GM21576 (cell line): ENCODE measurements at regions not wholly inside any gene's neighbourhood (a gene's known extent, or its start where the extent isn't known, plus 50 kb on each side); places are given as distances from the start of the nearest gene placed in this dataset.
A peak's percentile ranks its signal among the peaks of the same experiment; 100 is the strongest.
"Not testable (repeated sequence)": the region's sequence is repeated elsewhere in the genome, so short reads cannot be mapped to it uniquely, and the experiment has no call there.

Experiments used
- ATAC-seq: cut with Tn5 transposase; IDR thresholded peaks from one replicate; pipeline ENCODE4 v1.9.1; 2021; ENCODE audit warnings: mild to moderate bottlenecking, moderate library complexity; ENCODE audit not compliant: unreplicated experiment

DNA sequence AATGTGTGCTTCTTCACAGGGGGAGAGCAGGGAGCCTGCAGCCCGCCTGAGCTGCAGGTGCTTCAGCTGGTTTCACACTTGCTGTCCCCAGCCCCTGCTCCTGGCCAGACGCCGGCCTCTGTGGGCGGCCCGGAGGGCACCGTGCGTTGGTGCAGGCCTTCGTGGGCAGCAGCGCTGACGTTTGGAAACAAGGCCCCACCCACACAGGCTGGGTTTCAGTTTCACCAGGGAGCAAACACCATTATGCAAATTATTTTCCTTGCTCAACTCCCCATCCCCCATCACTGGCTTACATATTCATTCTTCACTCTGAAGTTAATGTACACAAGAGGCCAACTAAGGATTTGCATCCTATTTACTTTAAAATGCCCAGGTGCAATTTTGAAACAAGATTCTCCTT is 343.2 kb downstream of the BCL2L11 start:
- peak; percentile 93 for ATAC-seq

DNA sequence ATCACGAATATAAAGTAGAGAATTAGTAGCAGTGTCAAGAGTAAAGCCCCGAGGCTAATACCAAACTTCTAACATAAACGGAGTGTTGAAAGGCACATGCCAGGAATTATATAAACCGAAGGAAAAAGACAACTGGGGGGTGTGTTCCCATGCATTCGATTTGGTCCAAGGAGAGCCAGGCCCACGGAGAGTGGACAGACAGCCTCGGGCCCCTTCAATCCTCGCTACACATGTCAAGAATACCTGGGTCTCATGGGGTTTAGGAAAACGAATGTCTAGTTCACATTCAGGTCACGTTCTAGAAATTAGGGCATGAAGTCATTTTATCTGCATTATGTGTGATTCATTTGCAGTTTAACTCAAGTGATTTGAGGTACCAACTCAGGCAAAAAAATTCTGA is 343.7 kb downstream of the BCL2L11 start:
- not testable (repeated sequence) for ATAC-seq

DNA sequence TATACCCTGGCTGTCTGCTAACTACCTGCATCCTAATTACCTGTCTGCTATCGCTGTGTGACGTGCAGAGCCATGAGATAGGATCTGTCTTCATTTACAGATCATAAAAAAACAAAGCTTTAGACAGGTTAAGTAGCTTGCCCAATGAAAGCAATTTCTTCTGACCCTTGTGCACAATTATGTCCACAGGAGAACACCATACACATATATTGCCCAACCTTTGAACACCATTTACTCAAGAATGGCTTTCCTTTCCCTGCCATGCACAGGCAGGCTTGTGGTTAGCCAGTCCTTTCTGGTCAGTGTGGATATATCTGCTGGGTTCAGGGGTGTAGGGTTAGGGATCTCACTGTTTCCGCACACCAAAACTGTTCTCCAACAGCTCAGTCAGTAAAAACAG is 344.8 kb downstream of the BCL2L11 start:
- ATAC-seq: not testable (repeated sequence)

DNA sequence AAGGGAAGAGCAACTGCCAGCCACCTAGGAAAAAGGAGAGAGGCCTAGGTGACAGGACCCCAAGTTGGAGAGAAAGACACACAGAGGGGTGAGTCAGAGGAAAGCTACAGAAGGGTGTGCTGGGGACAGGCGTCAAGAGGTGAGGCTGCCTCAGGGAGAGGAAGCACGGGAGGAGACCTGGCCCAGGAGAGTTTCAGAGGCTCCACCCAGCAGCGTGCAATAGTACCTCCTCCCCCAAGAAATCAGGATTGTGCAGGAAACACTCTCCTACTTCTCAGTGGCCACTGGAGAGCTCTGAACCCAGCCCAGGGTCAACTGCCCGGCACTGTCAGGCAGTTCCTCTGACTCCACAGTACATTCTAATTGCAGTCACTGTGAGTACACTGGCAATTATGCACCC is 346.0 kb downstream of the BCL2L11 start:
- ATAC-seq: not testable (repeated sequence)

DNA sequence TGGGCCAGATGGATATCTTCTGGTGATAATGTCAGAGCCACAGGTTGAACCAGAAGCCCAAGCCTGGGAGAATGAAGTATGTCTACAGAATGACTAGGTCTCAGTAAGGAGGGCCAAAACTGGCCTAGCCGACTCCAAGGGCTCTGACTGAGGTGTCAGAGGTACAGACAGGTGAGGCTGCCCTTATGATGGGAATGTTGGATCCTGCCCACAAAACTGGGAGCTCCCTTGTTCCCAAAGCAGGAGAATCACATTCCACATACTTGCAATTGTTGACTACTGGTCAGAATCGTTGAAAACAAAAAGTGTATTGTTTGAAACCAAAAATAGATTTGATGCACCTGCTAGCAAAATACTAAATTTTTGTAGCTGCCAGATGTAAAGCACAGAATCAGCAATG is 350.2 kb downstream of the BCL2L11 start:
- not testable (repeated sequence) for ATAC-seq

DNA sequence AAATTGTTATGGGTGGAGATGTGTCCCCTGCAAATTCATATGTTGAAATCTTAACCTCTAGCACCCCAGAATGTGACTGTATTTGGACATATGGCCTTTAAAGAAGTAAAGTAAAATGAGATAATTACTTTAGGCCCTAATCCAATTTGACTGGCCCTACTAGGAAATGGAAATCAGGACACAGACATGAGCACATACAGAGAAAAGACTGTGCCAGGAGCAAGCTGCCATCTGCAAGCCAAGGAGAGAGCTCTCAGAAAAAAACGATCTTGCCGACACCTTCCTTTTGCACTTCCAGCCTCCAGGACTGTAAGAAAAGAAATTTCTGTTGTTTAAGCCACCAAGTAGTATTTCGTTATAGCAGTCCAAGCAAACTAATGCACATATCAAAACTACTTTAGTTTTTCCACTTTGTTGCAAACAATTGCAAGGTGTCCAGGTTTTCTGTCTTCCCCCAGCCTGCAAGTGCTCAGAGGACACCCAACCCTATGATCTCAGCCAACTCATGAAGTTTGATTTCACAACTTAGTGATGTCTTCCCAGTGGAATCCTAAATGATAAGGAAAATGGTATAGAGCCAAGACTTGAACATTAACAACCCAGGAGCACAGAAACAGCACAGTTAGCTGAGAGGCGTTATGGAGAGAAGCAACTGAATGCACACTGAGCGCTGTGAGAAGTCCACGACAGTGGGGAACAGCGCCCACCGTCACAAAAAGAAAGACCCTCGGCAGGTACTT is 351.2 kb downstream of the BCL2L11 start:
- not testable (repeated sequence) for ATAC-seq

DNA sequence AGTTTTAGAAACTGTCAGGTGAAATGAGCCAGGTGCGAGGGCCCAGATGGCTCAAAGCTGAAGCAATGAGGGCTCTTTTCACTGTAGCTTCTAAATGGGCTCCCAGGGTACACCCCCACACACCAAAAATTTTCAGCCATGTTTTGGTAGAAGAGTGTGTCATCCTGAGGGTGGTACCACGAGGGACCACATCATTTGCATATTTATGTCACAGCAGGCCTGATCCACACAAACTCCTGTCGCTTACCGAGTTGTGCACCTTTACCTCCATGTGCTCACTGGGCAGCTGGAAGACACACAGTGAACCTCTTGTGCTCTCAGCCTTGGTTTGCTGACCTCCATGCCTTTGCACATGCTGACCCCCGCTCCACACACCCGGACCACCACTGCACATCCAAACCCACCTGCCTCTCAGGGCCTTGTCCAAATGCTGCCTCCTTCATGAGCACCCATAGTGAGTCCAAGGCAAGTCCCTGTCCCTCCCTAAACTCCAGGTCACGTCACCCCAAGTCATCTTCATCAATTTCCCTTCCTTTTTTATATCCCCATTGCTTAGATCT is 352.2 kb downstream of the BCL2L11 start:
- ATAC-seq: not testable (repeated sequence)

DNA sequence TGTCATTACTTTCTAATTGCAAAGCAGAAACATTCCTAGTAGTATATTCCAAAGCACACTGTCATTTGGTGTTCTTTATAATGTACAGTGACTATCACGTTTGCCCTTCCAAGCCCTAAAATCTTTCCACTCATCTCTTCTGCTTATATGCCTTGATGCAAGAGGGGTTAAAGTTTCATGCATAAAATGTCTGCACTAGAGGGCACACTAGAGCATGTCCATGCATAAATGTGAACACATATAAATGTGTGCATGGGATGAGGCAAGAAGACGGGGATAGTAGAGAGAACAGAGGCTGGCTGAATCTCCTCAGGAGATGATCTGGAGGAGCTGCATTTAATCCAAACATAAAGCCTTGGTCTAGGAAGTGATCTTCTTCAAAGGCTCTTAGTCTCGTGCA is 352.8 kb downstream of the BCL2L11 start:
- not testable (repeated sequence) for ATAC-seq

DNA sequence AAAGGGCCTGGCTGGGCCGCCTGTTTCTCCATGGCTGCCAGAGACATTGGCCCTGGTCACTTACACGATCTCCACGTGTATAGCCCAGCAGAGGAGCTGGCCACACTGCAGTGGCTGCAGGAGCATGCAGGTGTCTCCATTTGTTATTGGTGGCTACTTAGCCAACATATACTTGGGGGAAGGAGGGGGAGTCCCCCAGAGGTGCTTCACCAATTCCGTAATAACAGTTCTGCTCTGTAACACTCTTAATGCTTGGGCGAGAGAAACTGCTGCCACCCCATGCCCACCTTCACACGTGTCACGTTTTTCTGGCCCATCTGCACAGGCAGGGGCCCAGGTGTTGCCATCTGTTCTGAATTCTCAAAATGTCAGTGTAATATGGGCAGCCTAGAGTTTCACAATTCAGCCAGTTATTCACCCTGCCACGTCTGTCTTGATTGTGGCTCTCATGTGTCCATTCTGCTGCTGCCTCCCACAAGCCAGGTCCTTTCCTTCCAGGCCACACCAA is 353.5 kb downstream of the BCL2L11 start:
- ATAC-seq: not testable (repeated sequence)

DNA sequence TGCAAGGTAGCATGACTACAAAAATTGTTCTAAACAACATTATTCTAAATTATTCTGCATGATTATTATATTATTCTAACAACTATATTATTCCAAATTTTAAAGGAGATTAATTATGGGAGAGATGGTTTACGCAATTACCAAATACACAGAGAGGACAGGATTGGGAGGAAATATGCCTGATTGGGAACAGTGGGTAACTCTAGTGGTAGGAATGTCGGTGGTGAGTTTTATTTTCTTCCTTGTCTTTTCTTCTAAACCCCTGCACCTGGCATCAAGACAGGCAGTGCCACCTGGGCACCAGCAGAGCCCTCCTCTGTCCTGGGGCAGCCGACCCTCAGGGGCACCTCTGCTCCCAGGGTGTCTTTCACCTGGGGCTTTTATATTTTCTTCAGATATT is 357.6 kb downstream of the BCL2L11 start:
- ATAC-seq: not testable (repeated sequence)

DNA sequence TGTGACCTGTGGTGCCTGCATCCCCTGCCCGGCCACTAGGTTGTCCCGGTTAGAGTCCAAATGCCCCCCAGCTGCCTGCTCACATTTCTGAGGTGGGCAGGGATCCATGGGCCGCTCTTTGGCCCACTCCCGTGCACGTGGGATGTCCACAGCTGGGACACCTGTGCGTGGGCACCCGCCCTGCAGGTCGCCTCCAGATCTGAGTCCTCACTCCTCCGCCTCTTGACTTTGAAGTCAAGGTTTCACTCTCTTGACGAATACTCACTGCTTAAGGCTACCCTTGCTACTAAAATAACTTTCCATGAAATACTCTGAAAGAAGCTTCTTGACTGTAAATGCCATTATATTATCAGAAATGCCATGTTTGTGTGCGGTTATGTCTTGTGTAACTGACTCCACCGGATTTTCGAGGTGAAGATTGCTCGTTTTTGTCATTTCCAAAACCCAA is 358.2 kb downstream of the BCL2L11 start:
- ATAC-seq: not testable (repeated sequence)

DNA sequence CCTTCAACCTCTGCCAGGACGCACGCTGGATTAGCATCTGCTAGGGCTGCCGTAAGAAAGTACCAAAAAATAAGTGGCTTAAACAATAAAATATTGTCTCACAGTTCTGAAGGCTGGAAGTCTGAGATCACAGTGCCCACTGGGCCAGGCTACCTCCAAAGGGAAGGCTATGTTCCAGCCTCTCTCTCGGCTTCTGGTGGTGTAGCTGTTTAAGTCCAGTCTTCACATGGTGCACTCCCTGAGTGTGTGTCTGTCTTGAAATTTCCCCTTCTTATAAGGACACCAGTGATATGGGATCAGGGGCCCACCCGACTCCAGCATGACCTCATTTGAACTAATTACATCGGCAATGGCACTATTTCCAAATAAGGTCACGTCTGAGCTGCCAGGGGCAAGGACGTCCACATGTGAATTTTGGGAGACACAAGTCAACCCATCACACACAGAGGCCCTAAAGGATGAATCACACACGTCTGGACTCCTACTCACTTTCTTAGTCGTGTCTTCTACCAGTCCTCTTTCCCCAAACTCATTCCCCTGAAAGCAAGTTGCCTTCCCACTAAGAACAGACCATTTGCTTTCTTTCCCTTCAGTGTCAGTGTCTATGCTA is 359.4 kb downstream of the BCL2L11 start:
- ATAC-seq: not testable (repeated sequence)

DNA sequence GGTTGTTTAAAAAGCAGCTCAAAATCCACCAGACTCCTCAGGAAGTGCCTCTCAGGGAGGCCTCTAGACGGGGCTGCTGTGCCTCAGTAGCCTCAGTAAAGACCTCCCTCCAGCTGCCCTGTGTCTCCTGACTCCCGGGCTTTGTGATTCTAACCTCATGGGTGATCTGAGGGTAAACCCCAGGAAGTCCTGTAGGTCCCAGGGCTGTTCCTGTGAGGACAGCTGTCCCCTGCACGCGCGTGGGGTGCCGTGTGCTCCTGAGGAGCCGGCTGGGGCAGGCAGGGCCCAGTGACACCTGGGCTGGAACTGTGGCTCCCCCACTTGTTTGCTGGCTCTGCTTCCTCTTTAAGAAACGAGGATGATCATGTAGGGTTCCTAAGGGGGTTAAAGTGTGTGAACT is 359.9 kb downstream of the BCL2L11 start:
- not testable (repeated sequence) for ATAC-seq

DNA sequence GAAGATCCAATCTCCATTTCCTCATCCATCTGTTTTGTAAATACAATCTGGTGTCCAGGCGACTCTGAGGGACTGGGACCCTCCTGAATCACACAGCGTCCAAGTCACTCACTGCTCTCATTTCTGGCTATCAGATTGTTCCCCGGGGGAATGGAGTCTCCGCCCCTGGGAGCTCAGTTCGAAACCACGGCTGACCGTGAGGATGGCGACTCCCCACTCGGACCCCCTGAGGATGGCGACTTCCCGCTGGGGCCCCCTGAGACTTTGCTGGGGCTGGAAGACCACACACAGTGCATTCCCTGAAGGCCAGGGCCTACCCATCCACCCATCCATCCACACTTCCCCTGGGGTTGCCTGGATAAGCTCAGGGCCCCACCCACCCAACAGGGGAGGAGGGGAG is 360.5 kb downstream of the BCL2L11 start:
- not testable (repeated sequence) for ATAC-seq

DNA sequence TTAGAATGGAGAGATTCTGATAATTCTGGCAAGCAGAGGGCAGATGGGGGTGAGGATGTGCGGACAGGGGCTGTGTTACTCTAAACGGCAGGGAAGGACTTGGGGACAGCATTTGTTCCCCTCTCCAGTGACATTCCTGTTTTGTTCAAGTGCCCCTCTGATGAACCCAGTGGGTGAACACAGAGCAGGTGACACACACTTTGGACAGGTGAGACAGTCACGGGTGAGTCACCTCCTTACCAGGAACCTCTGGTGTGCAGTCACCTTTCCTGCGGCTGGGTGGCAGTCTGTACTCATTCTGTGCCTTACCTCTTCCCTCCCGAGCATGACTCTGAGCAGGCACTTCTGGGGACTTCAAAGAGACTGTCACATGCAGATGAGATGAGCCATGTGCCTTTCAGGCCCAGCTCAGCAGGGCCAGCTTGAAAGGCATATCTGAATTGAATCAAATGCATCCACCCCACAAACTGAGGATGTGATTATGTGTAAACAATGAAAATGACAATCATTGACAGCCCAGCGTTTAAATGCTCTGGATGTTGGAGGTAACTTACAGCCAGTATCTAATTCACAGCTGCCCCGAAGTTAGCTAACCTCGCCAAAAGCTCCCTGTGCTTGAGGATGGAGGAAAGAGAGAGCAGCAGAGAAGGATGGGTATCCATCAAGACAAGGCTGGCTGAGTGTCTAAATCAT is 362.4 kb downstream of the BCL2L11 start:
- ATAC-seq: peak; percentile 77

DNA sequence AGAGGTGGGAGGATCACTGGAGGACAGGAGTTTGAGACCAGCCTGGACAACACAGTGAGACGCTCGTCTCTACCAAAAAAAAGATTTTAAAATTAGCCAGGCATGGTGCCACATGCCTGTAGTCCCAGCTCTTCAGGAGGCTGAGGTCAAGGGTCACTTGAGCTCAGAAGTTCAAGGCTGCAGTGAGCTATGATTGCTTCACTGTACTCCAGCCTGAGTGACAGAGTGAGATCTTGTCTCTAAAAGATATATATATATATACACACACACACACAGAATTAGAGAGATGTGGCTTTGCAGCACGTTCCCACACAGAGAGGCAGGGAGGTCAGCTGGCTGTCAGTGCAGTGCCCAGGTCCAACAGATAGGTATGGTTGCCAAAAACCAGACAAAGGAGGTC is 363.4 kb downstream of the BCL2L11 start:
- not testable (repeated sequence) for ATAC-seq

DNA sequence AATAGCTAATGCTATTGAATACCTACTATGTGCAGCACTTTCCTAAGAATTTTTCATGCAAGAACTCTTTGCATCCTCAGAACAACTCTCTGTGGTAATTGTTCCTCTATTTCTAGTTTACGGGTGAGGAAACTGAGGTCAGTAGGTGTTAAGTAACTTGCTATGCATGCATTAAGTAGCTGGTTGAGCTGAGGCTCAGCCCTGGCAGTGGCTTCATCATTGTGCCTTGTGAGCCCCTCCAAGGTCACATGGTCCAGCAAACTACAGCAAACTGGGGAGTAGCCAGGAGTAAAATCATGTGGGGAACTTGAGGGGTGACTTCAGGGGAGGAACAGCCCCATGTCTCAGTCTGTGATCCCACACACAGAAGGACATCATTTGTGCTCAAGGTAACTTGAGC is 365.2 kb downstream of the BCL2L11 start:
- not testable (repeated sequence) for ATAC-seq

DNA sequence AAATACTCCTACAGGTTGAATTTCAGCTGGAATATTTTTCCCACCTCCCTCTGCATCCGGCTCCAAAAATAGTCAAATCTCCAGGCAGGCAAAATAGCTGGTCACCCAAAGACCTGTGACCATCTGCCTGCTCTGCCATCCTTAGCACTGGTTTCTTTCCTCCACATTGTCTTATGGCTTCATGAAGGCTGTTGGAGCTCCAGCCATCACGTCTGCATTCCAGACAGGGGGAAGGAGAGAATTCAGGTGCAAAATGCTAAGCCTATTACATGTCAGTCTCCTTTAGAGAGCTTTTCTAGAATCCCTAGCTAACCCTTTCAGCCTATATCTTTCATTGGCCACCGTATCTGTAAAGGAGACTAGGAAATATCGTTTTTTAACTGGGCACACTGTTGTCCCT is 367.7 kb downstream of the BCL2L11 start:
- ATAC-seq: not testable (repeated sequence)

DNA sequence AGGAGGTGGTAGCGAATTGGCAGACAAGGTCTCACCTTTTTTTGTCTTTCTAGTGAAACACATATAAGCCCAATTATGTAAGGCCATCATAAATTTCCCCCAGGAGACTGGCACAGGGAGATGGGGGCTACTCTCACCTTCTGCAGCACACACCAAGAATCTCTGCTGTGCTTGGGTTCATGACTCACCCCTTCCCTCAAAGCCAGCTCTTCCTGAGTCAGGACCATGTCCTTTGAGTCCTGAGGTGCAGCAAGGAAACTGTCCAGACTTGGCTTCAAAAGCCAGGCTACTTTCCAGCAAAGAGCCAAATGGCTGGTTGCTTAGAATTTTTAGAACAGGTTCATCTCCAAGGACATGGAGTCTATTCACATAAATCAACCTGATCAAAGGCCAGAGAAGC is 368.7 kb downstream of the BCL2L11 start:
- ATAC-seq: not testable (repeated sequence)

DNA sequence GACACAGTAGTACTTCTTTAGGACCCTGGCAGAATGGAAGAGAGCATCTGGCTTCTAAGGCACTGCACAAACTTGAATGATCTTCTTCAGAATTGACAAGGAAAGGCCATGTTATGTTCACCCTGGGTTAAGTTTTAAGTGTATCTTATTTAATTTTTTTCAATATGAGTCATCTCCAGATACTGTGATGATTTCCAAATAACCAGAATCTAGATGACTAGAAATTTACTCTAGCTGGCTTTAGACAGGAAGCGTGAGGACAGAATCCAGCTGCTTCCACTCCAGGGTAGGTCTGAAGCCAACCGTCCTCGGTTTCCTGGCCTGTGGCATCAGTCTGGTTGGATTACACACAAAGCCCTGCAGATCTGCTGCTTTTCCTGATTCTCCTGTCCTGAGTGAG is 370.5 kb downstream of the BCL2L11 start:
- ATAC-seq: not testable (repeated sequence)

DNA sequence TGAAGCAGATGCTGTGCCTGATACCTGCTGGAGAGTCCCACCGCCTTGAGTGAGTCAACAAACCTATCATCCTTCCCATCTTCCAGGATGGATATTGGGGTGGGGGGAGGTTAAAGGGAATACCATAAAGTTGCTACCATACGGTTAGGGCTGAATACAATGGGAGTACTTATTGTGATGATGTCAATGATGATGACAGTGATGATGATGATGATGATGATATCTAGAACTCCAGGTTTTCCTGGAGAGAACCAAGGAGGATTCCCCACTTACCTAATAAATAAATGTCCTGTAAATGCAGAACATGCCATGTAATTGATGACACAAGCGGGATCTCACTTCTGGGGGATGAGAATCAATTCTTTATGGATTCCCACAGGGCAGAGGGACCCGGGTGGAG is 370.9 kb downstream of the BCL2L11 start:
- ATAC-seq: not testable (repeated sequence)
